D721Med (cell line): ENCODE measurements at regions not wholly inside any gene's neighbourhood (a gene's known extent, or its start where the extent isn't known, plus 50 kb on each side); places are given as distances from the start of the nearest gene placed in this dataset.

Source experiments
- DNase-seq: peaks from one replicate; pipeline ENCODE4 v3.0.0; 2011; ENCODE audit warnings: low spot score; ENCODE audit not compliant: insufficient read length
- FAIRE-seq: peaks from 2 replicates; lab custom pipeline; 2011; peaks lifted over from hg19 to GRCh38; lab: Jason Lieb, UNC
- TF ChIP-seq, protein P1 (sequence below): IDR thresholded peaks from 2 replicates; pipeline ENCODE4 v1.5.1; 2012; ENCODE audit warnings: mild to moderate bottlenecking, control low read depth; ENCODE audit not compliant: insufficient read depth; ENCODE audit errors: missing control alignments

DNA sequence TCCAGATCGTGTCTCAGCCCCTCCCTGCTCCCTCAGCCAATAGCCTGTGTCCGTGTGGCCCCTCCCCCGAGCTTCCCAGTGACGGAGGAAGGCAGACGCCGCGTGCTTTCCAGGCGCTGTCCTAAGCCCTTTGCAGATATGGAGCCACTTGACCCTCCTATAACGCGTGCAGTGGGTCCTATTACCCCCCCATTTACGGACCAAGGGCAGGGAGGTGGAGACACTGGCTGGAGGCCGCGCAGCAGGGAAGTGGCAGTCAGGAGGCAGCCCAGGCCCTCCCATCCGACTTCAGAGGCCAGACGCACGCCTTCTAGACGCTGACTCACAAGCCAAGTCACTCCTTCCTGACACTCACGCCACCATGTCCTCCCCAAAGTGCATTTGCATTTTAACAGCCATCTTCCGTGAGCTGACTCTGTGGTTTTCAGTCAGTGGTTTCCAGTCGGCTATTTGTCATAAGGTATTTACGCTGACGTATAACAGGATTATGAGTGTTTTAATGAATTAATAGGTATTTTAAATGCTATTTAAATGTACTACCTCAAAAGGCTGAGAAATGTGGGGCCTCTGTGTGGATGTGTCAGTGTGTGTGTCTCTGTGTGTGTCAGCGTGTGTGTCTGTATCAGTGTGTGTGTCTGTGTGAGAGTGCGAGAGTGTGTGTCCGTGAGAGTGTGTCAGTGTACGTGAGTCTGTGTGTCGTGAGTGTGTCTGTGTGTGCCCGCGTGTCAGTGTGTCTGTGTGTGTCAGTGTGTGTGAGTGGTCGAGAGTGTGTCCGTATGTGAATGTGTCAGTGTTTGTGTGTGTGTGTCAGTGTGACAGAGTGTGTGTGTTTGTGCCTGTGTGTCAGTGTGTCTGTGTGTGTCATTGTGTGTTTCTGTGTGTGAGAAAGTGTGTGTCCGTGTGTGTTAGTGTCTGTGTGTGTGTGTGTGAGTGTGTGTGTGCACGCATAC lies 92.0 kb upstream of the INSIG1 start:
- DNase-seq (no peak), FAIRE-seq (no peak)

DNA sequence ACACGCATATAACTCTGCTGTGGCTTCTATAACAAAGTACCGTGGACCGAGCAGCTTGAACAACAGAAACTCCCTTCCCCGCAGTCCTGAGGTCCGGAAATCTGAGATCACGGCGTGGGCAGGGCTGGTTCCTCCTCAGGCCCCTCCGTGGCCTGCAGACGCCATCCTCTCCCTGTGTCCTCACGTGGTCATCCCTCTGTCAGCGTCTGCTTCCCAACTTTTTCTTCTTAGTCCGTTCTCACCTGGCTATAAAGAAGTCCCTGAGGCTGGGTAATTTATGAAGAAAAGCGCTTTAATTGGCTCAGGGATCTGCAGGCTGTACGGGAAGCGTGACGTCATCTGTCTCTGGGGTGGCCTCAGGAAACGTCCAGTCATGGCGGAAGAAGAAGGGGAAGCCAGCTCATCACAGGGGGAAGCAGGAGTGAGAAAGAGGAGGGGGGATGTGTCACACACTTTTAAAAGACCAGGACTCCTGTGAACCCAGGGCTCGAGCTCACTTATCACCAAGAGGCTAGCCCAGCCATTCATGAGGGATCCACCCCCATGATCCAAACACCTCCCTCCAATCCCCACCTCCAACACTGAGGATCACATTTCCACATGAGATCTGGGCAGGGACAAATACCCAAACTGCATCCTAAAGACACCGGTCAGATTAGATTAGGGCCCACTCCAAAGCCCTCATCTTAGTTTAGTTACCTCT lies 91.2 kb upstream of the INSIG1 start:
- TF ChIP-seq, protein P1, sequence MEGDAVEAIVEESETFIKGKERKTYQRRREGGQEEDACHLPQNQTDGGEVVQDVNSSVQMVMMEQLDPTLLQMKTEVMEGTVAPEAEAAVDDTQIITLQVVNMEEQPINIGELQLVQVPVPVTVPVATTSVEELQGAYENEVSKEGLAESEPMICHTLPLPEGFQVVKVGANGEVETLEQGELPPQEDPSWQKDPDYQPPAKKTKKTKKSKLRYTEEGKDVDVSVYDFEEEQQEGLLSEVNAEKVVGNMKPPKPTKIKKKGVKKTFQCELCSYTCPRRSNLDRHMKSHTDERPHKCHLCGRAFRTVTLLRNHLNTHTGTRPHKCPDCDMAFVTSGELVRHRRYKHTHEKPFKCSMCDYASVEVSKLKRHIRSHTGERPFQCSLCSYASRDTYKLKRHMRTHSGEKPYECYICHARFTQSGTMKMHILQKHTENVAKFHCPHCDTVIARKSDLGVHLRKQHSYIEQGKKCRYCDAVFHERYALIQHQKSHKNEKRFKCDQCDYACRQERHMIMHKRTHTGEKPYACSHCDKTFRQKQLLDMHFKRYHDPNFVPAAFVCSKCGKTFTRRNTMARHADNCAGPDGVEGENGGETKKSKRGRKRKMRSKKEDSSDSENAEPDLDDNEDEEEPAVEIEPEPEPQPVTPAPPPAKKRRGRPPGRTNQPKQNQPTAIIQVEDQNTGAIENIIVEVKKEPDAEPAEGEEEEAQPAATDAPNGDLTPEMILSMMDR = no peak
- DNase-seq (no peak), FAIRE-seq (no peak)

More for the DNA sequence above, 92.0 kb upstream of the INSIG1 start:
- TF ChIP-seq, protein P1 = no peak

DNA sequence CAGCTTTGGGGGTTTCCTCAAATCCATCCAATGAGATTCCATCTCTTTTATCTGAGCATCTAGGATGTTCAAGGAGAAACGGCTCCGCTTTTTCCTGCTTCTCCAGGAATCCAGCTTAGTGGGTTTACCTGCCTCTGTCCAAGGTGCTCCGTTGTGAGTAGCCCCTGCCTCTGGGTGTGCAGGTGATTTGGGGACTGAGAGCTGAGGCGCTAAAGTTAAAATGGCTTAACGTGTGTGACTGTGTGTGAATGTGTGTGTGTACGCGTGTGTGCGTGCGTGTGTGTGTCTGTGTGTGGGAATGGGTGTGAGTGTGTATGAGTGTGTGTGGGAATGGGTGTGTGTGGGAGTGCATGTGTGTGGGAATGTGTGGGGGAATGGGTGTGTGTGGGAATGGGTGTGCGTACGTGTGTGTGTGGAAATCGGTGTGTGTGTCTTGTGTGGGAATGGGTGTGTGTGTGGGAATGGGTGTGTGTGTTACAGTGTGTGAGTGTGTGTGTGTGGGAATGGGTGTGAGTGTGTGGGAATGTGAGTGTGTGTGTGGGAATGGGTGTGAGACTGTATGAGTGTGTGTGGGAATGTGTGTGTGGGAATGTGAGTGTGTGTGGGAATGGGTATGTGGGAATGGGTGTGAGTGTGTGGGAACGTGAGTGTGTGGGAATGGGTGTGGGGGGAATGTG lies 90.2 kb upstream of the INSIG1 start:
- FAIRE-seq = no peak
- DNase-seq = no peak
- TF ChIP-seq, protein P1 = no peak

DNA sequence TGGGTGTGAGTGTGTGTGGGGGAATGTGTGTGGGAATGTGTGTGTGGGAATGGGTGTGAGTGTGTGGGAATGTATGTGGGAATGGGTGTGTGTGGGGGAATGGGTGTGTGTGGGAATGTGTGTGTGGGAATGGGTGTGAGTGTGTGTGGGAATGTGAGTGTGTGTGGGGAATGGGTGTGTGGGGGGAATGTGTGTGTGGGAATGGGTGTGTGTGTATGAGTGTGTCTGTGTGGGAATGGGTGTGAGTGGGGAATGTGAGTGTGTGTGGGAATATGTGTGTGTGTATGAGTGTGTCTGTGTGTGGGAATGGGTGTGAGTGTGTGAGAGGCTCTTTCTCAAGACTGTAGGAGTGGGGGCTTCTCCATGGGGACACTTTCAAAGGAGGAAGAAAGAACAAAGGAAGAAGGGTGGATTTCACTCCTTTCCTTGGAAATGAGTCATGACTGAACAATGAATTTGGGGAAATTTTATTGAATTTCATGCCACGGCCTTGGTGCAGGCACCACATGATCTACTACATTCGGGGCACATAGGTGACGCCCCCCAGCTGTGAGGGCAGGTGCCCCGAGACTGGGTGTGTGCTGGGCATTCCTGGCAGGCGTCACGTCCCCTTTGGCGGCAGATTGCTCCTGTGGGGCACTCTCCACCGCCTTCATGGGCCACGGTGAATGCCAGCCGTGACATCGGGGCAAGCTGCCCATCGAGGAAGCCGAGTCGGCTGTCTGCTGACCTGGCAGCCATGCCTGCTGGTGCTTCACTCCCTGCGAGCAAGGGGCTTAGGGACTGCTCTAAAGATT lies 88.8 kb upstream of the INSIG1 start:
- FAIRE-seq (no peak), DNase-seq (no peak)
- TF ChIP-seq, protein P1 = no peak

DNA sequence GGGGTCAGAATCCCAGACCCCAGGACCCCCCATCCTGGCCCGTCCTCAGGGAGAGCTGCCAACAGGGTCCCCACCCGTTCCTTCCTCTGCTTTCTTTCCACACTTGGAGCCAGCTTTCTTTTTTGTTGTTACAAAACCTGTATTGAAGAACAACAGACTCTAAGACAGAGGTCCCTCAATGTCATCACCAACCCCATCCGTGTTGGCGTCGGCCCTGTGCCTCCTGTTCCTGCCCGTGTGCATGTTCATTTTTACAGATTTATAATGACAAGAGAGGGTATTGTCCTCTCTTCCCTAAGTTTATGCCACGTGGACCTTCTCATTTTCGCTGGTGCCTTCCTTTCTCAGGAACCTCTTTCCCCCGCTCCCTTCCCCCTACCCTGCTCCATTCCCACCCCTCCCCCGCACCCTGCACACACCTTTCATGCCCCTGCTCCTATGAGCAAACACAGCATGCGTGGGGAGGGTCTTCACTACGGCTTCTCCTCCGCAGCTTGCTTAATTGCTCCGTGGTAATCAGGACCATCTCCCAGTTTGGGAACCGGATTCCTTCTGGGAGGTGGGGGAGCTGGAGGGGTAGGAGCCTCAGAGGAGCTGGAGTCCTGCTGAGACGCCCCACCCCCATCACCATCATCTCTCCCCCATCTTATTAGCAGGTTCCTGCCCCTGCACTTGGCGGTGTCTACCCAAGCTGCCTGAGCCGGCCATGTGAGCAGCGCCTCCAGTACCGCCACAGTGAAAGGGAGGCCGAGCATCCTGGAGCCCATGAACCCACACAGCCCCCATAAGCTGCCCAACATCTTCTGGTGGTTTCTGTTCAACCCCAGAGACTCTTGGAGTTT lies 88.0 kb upstream of the INSIG1 start:
- FAIRE-seq (no peak), DNase-seq (no peak)

More for the DNA sequence above, 88.0 kb upstream of the INSIG1 start:
- TF ChIP-seq, protein P1 = no peak
